GM21825 (cell line): ENCODE measurements at regions not wholly inside any gene's neighbourhood (a gene's known extent, or its start where the extent isn't known, plus 50 kb on each side); places are given as distances from the start of the nearest gene placed in this dataset.

Source experiments
- ATAC-seq: cut with Tn5 transposase; IDR thresholded peaks from one replicate; pipeline ENCODE4 v1.9.1; 2021; ENCODE audit warnings: mild to moderate bottlenecking, moderate library complexity; ENCODE audit not compliant: unreplicated experiment

GRCh38 chr7:21140622-21141021, 287.3 kb upstream of the SP4 start:
- no peak for ATAC-seq

GRCh38 chr7:21141476-21141875, 286.4 kb upstream of the SP4 start:
- ATAC-seq: no peak

GRCh38 chr7:21142081-21142480, 285.8 kb upstream of the SP4 start:
- no peak for ATAC-seq

GRCh38 chr7:21146642-21147423, 281.1 kb upstream of the SP4 start:
- ATAC-seq: no peak

GRCh38 chr7:21149809-21150208, 278.1 kb upstream of the SP4 start:
- ATAC-seq: no peak

GRCh38 chr7:21154614-21155013, 273.3 kb upstream of the SP4 start:
- ATAC-seq: no peak

- ATAC-seq: no peak
Observed at GRCh38 chr7:21159506-21159905, 268.4 kb upstream of the SP4 start.

- ATAC-seq: no peak
Observed at GRCh38 chr7:21160401-21160800, 267.5 kb upstream of the SP4 start.

- no peak for ATAC-seq
Observed at GRCh38 chr7:21167942-21168341, 259.9 kb upstream of the SP4 start.

- ATAC-seq: no peak
Observed at GRCh38 chr7:21169667-21170580, 258.0 kb upstream of the SP4 start.

- no peak for ATAC-seq
Observed at GRCh38 chr7:21172800-21173199, 255.1 kb upstream of the SP4 start.

- ATAC-seq: no peak
Observed at GRCh38 chr7:21173436-21173835, 254.4 kb upstream of the SP4 start.

- no peak for ATAC-seq
Observed at GRCh38 chr7:21175714-21176113, 252.2 kb upstream of the SP4 start.

GRCh38 chr7:21184942-21185652, 242.8 kb upstream of the SP4 start:
- ATAC-seq: no peak

- ATAC-seq: no peak
Observed at GRCh38 chr7:21185653-21186265, 242.1 kb upstream of the SP4 start.

- no peak for ATAC-seq
Observed at GRCh38 chr7:21191321-21192073, 236.4 kb upstream of the SP4 start.

GRCh38 chr7:21192657-21193056, 235.2 kb upstream of the SP4 start:
- ATAC-seq: no peak

GRCh38 chr7:21193895-21194294, 234.0 kb upstream of the SP4 start:
- no peak for ATAC-seq

- no peak for ATAC-seq
Observed at GRCh38 chr7:21194936-21195335, 232.9 kb upstream of the SP4 start.

- ATAC-seq: no peak
Observed at GRCh38 chr7:21198921-21199320, 229.0 kb upstream of the SP4 start.
